ENCODE measurements at regions not wholly inside any gene's neighbourhood (a gene's known extent, or its start where the extent isn't known, plus 50 kb on each side); places are given as distances from the start of the nearest gene placed in this dataset.

DNA sequence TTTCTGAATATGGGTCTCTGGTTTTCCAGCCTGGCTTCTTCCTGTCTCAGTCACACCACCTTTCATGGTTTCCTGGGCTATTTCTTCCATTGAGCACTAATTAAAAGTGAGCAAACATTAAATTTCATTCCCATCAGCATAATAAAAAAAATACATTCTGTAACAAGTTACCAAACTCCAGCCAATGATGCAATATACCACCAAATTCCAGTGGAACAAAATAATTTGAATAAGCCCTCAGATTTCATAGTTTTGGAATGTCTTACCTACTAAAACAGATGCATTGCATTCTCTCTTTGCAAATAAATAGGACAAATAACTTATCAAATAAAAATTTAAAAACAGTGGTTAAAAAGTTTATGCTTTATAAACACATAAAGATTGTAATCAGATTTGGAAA lies 97.8 kb upstream of the PRDM1 start:
- TF ChIP-seq, protein P1, sequence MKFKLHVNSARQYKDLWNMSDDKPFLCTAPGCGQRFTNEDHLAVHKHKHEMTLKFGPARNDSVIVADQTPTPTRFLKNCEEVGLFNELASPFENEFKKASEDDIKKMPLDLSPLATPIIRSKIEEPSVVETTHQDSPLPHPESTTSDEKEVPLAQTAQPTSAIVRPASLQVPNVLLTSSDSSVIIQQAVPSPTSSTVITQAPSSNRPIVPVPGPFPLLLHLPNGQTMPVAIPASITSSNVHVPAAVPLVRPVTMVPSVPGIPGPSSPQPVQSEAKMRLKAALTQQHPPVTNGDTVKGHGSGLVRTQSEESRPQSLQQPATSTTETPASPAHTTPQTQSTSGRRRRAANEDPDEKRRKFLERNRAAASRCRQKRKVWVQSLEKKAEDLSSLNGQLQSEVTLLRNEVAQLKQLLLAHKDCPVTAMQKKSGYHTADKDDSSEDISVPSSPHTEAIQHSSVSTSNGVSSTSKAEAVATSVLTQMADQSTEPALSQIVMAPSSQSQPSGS (tag by site-specific recombination; IDR thresholded peaks at IDR 0.05; ENCODE audit: low read depth): no peak
- TF ChIP-seq ZNF121 (tag by site-specific recombination; IDR thresholded peaks at IDR 0.05): no peak
- no peak for TF ChIP-seq ZNF146 (tag by site-specific recombination; IDR thresholded peaks at IDR 0.05)
- no peak for TF ChIP-seq YY1 (tag by site-specific recombination; IDR thresholded peaks at IDR 0.05)
- TF ChIP-seq ZNF510 (tag by site-specific recombination; IDR thresholded peaks at IDR 0.05; ENCODE audit: insufficient replicate concordance): no peak
- TF ChIP-seq ZNF112 (tag by site-specific recombination; IDR thresholded peaks at IDR 0.05): no peak
- TF ChIP-seq, protein P2, sequence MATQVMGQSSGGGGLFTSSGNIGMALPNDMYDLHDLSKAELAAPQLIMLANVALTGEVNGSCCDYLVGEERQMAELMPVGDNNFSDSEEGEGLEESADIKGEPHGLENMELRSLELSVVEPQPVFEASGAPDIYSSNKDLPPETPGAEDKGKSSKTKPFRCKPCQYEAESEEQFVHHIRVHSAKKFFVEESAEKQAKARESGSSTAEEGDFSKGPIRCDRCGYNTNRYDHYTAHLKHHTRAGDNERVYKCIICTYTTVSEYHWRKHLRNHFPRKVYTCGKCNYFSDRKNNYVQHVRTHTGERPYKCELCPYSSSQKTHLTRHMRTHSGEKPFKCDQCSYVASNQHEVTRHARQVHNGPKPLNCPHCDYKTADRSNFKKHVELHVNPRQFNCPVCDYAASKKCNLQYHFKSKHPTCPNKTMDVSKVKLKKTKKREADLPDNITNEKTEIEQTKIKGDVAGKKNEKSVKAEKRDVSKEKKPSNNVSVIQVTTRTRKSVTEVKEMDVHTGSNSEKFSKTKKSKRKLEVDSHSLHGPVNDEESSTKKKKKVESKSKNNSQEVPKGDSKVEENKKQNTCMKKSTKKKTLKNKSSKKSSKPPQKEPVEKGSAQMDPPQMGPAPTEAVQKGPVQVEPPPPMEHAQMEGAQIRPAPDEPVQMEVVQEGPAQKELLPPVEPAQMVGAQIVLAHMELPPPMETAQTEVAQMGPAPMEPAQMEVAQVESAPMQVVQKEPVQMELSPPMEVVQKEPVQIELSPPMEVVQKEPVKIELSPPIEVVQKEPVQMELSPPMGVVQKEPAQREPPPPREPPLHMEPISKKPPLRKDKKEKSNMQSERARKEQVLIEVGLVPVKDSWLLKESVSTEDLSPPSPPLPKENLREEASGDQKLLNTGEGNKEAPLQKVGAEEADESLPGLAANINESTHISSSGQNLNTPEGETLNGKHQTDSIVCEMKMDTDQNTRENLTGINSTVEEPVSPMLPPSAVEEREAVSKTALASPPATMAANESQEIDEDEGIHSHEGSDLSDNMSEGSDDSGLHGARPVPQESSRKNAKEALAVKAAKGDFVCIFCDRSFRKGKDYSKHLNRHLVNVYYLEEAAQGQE (tag by site-specific recombination; IDR thresholded peaks at IDR 0.05): no peak
